DMS53 treated with DMSO at 0.1 percent for 48 hours (cell line): ENCODE measurements at regions not wholly inside any gene's neighbourhood (a gene's known extent, or its start where the extent isn't known, plus 50 kb on each side); places are given as distances from the start of the nearest gene placed in this dataset.

Source experiments
- DNase-seq: peaks from one replicate; lab custom pipeline; 2025; ENCODE audit not compliant: unreplicated experiment; lab: John Stamatoyannopoulos, UW

DNA sequence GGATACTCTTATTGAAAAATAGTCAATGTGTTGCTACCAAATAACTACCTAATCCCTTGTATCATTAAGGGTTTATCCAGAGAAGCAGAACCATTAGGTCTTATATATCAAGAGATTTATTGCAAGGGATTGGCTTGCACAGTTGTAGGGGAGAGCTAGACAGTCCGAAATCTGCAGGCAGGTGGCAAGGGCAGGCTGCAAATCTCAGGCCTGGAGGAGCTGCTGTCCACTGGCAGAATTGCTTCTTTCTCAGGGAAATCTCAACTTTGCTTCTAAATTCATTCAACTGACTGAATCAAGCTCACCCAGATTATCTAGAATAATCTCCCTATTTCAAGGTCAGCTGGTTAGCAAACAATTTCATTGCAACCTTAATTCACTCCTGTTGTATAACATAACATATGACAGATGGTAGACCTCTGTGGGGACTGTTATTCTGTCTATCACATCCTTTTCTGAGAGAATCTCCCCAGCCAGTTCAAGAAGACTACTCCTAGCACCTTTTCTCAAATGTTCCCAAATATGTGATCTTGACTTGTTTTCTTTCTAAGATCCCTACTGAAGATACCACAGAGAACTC lies 194.2 kb downstream of the NHLRC3 start:
- DNase-seq: no peak

DNA sequence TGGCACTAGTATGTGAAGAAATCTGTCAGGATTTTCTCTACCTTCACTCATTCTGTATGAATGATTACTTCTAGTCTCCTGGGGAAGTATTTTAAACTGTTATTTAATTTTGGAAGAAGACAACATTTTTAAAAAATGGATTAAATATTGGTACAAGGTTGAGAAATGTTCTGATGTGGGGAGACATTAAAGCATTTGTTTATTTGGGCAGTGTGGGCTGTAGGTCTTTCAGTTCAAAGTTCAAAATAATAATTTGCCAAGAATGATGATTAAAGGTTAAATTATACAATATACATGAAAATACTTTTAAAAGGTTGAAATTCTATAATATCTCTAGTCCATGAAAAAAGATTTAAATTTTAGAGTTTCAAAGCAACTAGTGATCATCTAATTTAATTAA lies 194.7 kb downstream of the NHLRC3 start:
- no peak for DNase-seq

DNA sequence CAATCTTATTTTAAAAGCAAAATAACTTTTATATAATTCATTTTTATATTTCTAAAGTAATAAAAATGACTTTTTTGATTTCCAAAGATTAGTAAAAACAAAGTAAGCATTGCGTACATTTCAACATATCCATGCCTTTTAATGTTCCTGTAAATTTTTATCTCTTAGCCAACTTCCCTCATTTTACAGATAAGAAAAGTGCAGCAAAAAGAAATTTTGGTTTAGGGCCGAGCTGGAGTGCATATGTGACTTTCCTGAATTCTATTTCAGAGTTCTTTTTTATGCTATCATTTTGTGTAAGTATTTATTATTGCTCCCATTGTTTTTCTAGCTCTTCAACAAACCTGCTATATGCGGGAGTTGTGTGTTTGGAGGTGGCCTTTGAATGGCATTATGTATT lies 195.3 kb downstream of the NHLRC3 start:
- DNase-seq: no peak

DNA sequence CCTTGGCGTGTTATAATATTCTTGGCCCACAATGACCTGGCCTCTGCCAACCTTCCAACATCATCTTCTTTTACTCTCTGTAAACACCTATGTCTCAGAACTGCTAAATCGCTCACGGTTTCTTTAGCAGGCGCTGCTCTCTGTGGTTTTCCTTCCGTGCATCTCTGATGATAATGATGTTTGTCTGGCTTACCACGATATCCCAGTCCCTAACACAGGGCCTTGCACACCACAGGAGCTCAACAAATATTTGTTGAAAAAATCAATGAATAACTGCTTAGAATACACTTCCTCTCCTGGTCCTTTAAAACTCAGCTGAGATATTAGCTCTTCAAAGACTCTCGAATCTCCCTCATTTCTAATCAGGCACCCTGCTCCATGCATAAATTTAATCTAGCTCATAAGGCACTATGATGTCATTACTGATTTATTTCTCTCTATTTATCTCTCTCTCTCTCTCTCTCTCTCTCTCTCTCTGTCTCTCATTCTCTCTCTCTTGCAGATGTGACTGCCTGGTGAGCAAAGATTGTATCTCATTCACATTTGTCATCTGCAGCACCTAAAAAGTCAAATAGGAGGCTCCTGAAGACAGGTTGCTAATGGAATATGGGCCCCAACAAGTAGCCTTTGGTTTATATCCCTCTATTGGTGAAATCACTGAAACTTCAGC lies 206.4 kb downstream of the NHLRC3 start:
- peak; percentile 26 for DNase-seq

DNA sequence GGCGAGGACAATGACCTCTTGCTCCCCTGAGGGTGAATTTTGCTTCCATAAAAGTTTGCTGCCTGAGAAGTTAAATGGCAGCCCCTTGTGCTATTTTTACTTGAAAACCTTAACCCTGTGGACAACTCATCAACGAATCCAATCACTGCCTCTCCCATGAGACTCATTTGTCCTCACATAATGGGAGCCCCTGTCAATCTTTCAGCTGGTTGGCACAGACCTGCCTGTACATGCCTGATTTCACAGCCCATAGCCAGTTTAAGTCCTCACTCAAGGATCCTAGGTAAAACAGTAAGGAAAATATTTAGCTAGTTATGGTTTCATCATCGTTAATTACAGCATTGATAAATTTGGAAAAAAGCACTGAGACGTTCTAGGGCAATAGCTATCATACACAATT lies 207.4 kb downstream of the NHLRC3 start:
- no peak for DNase-seq

DNA sequence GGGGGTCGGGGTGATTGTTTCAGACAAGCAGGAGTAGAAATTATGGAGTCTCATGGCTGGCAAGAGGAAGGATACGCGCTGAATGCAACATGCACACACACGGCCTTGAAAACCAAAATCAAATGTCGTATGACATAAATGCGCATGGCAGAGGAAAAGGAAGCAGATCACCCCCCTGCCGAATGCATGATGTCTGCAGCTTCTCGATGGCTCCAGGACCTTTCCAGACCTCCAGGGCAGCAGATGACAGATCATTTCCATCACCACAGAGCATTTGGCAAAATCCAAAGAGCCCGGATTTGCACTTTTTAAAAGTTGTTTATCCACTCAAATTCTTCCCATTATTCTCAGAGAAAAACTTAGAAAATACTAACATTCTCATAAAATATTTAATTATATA lies 211.7 kb downstream of the NHLRC3 start:
- DNase-seq: no peak

DNA sequence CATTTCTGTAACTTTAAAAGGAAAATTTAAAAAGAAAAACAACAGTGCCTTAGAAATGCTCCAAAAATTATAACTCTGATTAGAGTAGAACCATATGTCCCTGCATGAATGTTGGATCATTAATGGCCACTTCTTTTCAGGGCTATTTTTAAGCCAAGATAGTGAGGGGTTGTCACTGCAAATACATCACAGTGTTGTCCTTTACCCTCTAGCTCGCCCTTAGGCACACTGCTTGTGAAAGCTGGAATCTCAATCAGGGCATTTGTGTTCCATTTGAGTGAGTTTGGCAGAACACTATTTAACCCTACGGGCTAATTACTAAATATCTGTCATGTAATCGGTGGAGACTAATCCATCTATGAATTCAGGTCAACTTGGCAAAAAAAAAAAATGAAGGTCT lies 212.2 kb downstream of the NHLRC3 start:
- no peak for DNase-seq

DNA sequence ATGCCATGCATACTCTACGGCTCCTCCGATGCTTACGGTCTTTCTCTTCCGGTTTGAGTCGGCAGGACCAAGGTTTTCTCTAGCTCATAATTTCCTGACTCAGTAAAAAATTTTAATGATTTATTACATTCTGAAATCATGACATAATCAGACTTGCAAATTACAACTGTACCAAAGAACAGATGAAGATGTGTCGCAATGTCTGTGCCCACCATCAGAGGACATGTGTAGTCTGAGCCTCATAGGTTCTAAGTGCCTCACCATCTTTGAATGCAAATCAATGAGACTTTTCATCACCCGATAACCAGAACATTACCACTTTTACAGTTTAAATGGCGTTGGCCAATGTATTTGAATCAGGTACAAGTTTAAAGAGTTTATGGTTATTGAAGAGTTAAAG lies 213.1 kb downstream of the NHLRC3 start:
- no peak for DNase-seq

DNA sequence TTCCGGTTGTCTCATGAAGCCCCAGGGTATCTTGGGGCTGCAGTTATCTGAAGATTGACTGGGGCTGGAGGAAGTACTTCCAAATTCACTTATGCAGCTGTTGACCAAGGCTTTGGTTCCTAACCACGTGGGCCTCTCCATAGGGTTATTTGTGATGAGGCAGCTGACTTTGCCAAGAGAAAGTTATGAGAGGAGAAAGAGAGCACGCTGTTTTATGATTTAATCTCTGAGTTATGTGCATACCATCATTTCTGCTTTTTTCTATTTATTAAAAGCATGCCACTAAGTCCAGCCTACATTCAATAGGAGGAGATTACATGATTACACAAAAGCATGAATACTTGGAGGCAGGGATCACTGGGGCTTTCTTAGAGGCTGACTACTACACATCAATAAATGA lies 215.5 kb downstream of the NHLRC3 start:
- DNase-seq: no peak

DNA sequence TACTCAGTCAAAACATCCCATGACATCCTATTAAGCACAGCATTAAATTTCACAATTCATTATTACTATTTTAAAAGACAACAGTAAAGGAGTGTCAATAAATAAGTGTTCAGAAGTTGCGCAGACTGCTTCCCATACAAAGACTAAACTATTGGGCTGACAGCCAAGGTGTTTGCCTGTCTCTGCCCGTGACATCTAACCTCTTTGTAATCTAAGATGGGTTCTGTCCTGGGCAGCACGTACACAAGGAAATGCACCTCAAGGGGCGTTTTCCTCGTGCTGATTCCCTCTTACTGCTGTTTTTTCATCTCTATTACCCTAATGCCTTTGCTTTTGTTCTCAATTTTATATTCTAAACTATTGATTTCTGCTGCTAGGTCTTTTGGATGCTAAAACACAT lies 216.3 kb downstream of the NHLRC3 start:
- no peak for DNase-seq

DNA sequence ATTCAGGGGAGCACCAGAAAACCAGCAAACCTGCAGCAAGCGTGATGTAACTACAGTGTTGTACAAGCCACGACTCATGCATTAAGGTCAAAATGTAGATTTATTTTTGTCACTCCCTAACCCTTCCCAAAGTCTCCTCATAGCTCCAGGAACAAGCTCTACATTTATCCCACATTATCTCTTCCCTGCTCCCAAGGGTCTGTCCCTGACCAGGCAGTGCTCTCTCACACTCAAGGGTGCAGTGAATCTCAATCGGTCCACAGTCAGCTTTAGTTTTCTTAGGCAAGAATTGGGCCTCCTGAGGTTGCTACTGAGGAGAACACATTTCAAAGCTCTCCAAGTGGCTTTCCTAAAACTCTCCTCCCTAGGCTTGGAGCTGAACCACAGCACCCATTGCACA lies 219.4 kb downstream of the NHLRC3 start:
- no peak for DNase-seq

DNA sequence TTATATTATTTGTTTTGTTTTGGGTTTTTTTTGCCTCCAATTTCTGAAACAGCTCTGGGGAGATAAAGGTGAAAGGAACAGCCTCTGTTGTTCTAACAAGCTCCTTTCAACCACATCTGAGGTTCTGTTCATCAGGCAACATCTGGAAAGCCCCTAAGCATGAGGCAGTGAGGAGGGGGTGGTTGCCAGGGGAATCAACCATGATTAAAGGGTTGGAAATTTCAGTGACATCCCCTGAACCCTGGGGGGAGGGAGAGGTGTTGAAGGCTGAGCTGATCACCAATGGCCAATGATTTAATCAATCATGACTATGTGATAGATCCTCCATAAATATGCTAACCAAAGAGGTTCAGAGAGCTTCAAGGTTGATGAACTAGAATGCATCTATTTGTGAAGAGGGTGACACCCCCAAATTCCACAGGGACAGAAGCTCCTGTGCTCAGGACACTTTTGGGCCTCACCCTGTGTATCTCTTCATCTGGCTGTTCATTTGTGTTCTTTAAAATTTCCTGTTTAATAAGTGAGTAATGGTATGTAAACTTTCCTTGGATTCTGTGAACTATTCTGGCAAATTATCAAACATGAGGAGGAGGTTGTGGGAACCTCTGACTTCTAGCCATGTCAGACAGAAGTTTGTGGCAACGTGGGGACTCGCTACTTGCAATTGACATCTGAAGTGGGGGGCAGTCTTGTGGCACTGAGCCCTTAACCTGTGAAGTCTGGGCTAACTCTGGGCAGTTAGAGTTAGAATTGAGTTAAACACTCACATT lies 221.3 kb downstream of the NHLRC3 start:
- DNase-seq: no peak

DNA sequence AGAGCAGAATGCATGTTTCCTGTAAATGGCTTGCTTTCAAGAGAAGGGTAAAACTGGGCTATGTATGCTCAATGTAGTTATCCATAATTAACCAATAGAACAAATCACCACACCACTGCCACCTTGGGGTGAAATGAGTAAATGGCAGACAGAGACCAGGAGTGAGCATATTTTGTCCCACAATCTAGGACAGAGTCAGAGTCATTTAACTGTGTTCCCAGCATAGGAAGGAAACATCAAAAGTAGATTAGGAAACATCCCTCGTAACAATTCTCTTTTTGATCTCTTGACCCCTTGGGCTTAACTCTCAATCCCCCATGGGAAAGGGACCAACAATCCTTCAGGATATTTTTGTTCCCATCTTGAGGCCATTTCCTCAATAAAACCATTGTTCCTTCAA lies 224.8 kb downstream of the NHLRC3 start:
- DNase-seq: peak; percentile 70

DNA sequence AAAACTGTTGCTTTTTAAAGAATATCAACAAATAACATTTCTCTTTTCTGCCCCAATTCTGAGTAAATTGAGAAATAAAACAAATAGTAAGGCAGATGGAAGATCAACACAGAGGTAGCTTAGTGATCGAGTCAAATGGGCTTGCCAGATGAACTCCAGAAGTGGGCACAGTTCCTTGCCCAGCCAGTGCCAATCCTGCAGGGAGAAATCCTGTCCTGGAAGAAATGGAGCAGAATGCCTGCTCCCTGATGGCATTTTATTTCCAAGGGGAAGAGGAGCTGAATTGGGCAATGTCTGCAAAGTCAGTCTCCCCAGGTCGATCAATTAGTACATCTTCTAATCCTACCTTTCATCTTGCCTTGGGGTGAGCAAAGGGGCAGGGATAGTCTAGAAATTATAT lies 225.3 kb downstream of the NHLRC3 start:
- no peak for DNase-seq

DNA sequence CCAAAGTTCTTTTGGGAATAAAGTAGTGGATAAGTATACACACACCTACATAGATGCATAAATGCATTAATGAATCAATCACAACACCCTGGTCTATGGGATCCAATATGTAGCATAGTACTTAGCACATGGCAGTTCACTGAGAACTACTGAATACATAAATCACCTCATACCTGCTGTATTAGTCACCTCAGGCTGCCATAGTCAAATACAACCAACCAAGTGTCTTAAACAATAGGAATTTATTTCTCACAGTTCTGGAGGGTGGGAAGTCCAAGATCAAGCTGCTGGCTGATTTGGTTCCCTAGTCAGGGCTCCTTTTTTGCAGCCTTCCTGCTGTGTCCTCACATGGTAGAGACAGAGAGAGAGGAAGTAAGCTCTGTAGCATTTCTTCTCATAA lies 228.2 kb downstream of the NHLRC3 start:
- no peak for DNase-seq

DNA sequence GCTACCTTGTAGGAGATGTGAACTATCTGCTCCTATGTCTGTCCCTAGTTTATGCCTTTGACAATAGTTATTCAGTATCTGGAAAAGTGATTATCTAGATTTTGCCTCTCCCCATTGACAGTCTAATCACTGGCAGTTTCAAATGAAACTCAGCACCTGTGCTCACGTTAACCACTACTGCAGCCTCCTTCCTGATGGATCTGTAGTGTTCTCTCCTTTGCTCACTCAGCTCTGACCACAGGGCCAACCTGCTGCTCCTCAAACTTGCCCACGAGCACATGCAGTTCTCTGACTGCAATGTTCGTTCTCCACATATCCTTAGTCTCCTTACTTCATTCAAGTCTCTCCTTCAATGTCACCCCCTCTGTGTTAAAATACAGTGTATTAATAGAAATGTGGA lies 230.1 kb downstream of the NHLRC3 start:
- no peak for DNase-seq

DNA sequence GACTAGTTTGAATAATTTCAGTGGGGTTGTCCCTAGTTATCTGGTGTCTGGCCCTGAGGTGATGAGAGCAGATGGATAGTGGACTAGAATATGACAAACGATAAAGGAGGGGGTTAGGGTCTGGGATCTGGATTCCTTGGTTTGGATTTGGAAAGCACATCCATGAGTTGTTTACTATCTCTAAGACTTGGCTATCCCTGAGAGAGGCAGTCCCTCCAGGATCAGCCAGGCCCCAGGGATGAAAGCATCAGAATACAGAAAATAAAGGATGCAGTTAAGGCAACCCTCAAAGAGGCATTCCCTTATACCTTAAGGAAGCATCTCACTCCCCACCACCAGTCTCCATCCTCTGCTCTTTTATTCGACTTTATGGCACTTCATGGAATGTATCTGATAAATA lies 230.7 kb downstream of the NHLRC3 start:
- DNase-seq: no peak

DNA sequence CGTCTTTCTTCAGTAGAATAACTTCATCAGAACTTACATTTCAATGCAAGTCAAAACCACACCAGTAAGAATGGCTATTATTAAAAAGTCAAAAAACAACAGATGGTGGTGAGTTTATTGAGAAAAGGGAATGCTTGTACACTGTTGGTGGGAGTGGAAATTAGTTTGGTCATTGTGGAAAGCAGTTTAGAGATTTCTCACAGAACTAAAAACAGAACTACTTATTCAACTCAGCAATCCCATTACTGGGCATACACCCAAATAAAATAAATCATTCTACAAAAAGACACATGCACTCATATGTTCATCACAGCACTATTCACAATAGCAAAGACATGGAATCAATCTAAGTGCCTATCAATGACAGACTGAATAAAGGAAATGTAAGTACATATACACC lies 231.2 kb downstream of the NHLRC3 start:
- no peak for DNase-seq

DNA sequence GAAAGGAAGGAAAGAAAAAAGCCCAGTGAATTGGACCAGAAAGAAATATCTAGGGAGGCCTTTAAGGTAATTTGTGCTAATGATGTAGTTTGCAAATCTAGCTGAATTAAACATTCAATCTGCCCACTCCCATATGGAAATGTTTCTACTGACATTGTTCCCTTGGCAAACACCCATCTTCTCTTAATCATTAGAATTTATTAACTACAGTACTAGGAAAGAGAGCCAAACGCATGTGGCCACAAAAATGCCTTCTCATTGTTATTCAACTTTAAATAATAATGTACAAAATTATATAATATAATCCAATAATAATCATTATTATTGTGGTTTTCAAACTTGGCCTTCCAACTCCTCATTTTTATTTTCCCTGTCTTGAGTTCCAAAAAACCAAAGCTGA lies 234.7 kb downstream of the NHLRC3 start:
- DNase-seq: no peak

DNA sequence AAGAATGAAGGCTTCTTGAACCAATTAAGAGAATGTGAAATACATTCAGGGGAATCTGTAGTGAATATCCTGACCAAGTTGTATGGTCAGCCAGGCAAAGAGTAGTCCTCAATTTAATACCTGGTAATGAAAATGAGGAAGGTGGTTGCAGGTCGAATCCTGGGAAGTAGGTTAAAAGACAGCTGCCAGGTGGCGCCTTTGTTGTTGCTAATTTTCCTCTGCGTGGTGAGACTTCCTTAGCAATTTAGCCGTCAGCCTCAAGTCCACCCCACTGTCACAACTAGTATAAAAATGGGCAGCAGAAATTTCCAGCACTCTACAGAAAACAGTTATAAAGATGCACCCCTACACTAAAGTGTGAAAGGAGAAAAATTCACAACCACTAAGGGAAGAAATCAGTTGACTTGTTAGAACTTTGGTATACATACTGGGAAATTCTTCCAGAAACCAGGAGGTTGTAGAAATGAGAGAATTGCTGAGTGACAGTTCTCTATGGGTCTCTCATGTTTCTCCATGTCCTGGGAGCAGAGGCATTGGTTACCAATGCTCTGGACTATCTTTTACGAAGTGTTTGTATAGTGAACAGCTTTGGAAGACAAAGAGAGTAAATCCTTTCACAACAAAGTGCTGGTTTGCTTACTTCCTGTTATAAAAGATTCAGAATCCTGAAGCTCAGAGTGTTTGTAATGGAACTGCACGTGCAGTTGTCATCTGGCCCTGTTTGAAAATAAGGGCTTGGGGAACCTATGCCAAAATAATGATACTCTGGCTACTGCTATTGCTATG lies 235.9 kb downstream of the NHLRC3 start:
- peak; percentile 62 for DNase-seq

DNA sequence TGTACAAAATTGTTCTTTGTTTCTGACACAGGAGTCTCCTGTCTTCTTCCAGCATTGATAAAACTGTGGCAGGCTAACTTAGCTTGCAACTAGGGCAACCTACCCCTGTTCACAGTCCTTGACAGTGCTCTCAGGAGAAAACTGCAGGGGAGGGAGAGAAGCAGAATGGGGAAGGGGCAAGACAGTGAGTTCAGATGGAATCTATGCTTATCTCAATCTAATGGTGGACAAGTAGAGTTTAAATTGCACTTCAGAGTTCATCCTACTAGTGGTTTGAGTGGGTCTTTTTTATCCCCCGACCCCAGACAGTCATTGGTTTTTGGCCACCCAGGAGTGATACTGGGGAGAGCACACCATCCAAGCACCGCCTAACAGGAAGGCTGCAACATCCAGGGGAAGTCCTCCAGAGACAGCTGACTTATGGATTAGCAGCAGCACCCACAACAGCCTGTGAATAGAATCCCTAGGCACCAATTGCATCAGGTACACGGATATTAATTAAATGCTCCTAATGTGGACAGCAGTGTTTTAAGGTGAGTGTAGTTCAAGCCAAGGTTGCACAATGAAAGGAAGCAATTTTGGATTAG lies 236.6 kb downstream of the NHLRC3 start:
- no peak for DNase-seq
